Heart left ventricle (tissue), 13 donors: ENCODE measurements at regions not wholly inside any gene's neighbourhood (a gene's known extent, or its start where the extent isn't known, plus 50 kb on each side); places are given as distances from the start of the nearest gene placed in this dataset.

Experiments used
- POLR2A ChIP-seq, 2 donors: fragments of 450-650 bp; IDR thresholded peaks; one replicate each; pipeline ENCODE4 v1.6.1; 2017; ENCODE audit warnings: antibody characterized with exemption in 2 of 2, mild to moderate bottlenecking in 2 of 2, moderate library complexity in 2 of 2
- TF ChIP-seq, protein P1 (sequence below), 12 donors: fragments of 200-600 bp; sonication (generic) in 4 of 12; IDR thresholded peaks; one replicate each; pipeline versions ENCODE4 v1.5.0 to v1.8.0; 2018 to 2022; ENCODE audit warnings: antibody characterized with exemption in 12 of 12, mild to moderate bottlenecking in 5 of 12
- donor health status: ischemic (EF 13 %, LVEDD 7.1; RV severe dilation, severe dysfunction).
- donor health status: DM: no; HTN: yes; CAD: no.
- donor health status: DM: no; HTN: no; CAD: no.
- donor health status: ischemic (EF 25% LVEDD 6.9; RV normal size, moderate dysfunction).
- donor health status: ischemic (EF 25% LVEDD 5.7; RV mildly dilated, moderate dysfunction).
- donor health status: ischemic (EF 35%, LVEDD 5.7; RV mildly dilated, moderate dysfunction).
- donor health status: nonischemic (EF 11% LVEDD 7.7; RV severe dilation, severe dysfunction).
- donor health status: DM: yes; HTN: yes; CAD: no.
- donor health status: PGD.
- donor health status: ischemic (EF 29% LVEDD 5.4; RV normal size, mild dysfunction).
- donor health status: nonischemic (EF 23%, LVEDD 6.1; RV moderate dilation, normal function).

GRCh38 chr2:2516386-2516785 is 185.3 kb upstream of the MYT1L start:
- TF ChIP-seq, protein P1, sequence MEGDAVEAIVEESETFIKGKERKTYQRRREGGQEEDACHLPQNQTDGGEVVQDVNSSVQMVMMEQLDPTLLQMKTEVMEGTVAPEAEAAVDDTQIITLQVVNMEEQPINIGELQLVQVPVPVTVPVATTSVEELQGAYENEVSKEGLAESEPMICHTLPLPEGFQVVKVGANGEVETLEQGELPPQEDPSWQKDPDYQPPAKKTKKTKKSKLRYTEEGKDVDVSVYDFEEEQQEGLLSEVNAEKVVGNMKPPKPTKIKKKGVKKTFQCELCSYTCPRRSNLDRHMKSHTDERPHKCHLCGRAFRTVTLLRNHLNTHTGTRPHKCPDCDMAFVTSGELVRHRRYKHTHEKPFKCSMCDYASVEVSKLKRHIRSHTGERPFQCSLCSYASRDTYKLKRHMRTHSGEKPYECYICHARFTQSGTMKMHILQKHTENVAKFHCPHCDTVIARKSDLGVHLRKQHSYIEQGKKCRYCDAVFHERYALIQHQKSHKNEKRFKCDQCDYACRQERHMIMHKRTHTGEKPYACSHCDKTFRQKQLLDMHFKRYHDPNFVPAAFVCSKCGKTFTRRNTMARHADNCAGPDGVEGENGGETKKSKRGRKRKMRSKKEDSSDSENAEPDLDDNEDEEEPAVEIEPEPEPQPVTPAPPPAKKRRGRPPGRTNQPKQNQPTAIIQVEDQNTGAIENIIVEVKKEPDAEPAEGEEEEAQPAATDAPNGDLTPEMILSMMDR (IDR thresholded peaks at IDR 0.05), result no peak
- no peak for TF ChIP-seq POLR2A (IDR thresholded peaks at IDR 0.05)
